Stimulated activated CD8-positive, alpha-beta memory T cell treated with anti-CD3 and anti-CD28 coated beads, Interleukin-4, amount 100 ng/mL, for 48 hours (primary cell): ENCODE measurements at regions not wholly inside any gene's neighbourhood (a gene's known extent, or its start where the extent isn't known, plus 50 kb on each side); places are given as distances from the start of the nearest gene placed in this dataset.

Source experiments
- DNase-seq: peaks from one replicate; pipeline ENCODE4 v3.0.0-alpha.2; 2020

- no peak for DNase-seq
These were observed 71.0 kb downstream of the SEM1 start for GRCh38 chr7:96638669-96639068.

- DNase-seq = no peak
These were observed 72.1 kb downstream of the SEM1 start for GRCh38 chr7:96637522-96637921.

DNA sequence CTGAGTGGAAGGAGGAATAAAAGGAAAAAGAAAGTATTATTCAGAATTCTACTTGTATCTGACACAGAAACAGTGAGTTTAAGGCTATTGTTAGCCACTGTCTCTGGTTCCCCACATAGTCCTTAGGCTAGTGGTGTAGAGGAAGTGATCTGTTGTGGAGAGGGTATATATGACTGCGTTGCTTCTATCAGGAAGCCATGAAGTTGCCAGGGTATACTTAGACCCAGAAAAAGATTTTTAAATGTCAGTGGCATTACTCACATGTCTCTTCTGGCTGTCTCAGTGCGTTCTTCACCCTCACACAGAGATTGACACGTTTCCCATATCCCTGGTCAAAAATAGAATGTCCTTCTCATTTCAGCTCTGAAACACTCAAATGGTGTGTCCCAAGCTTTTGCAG lies 72.7 kb downstream of the SEM1 start:
- DNase-seq = no peak

GRCh38 chr7:96636342-96636860 lies 73.2 kb downstream of the SEM1 start:
- DNase-seq = no peak

DNA sequence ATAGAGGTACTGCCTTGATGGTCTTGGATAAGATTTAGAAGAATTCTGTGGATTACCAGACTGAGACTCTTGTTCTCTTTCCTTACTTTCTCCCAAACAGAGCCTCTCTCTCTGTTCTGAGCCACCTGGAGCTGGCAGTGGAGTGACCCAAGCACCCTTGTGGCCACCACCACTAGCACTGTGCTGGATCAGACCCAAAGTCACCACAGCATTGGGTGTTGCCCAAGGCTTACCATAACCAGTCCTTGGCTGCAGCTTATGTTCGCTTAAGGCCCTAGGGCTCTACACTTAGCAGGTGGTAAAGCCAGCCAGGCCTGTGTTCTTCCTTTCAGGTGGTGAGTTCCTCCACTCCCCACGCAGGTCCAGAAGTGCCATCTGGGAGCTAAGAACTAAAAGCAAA lies 79.8 kb downstream of the SEM1 start:
- DNase-seq = no peak

- DNase-seq = no peak
These were observed 84.7 kb downstream of the SEM1 start for GRCh38 chr7:96624954-96625353.

GRCh38 chr7:96621932-96622331 lies 87.7 kb downstream of the SEM1 start:
- no peak for DNase-seq

- no peak for DNase-seq
These were observed 95.3 kb downstream of the SEM1 start for GRCh38 chr7:96614154-96614867.

- no peak for DNase-seq
These were observed 97.6 kb downstream of the SEM1 start for GRCh38 chr7:96612034-96612433.

DNA sequence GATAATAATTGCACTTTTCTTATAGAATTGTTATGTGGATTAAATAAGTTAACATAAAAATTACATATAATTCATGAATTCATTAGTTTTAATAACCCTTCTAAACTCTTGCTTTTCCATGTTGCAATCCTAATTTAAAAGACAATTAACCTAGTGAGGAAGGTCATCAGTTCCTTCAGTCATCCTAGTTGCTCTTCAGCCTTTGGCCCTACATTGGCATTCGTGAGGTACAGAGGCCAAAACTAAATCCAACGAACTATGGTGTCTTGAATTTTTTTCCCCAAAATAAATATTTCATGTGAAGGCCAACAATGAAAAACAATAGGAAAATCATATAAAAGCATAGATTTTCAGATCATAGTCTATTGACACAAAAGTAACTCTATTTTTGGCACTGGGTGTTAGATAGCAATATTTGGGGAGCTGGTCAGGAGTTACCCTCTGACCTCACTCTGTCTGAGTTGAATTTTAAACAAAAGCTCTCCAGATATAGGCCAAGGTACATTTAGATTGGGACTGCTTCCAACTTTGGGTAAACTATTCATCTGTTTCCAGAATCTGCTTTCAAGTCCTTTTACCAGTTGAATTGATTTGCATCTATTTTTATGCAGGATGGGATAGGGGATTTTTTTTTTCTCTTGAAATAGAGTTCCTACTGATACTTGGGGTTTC lies 104.5 kb downstream of the SEM1 start:
- no peak for DNase-seq

- no peak for DNase-seq
These were observed 110.2 kb downstream of the SEM1 start for GRCh38 chr7:96599288-96599936.

- no peak for DNase-seq
These were observed 111.2 kb downstream of the SEM1 start for GRCh38 chr7:96598421-96598820.

DNA sequence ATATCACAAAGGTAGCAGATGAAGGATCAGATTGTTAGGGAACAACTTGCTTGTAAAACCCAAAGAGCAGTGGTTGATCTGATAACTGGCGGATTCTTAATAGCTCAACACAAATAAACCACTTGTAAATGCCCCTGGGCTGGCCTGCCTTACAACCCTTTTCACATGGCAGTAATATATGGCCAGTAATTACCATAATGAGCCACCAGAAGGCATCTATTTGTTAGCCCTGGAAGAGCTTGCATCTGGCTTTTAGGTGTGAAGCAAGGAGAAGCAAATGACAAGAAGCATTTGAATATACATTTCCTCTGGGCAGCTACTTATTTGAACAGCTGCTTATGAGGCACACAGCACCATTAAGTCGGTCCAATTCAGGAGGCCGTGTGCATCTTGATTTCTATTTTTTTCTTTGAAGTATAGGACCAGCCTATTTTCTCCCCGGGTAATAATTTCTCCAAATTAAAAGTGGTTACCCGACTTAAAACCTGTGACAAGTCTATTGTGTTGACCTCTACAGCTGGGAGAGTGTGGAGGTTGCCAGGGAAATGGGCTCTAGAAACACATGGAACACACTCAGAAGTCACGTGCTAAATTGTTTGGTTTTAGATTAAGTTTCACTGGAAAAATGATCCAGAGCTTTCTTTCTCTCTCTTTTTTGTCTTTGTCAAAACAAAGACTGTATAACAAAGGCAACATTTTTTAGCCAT lies 113.4 kb downstream of the SEM1 start:
- no peak for DNase-seq

DNA sequence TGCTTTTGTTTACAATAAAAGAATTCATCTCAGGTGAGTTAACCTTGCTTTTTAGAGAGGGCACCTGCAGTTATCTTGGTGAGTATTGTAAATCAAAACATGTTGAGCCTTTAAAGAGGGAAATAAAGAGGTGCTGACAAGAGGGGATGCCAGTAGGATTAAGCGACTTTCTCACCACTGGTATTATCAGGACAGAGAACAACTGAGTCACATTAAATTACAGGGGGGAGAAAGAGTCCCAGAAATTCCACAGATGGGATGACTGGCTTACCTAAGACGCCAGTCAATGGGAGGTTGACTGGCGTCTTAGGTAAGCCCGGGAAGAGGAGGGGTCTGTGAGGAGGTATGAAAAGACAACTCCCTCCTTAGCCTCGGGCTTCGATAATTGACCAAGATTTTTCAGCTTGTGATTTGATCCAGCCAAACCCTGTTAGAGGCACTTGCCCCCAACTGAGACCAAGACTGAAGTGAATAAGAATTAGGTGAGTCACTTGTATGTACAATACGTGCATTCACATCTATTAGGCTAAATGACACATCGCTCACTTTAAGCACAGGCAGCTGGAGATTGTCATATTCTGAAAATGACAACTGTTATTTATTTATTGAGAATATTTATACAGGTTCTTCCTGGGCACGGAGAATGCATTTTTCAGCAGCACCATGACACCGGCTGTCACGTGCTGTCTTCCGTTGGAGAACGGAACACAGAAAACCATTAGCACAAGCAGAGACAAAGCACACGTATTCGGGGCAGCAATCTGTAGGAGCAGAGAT lies 117.6 kb downstream of the SEM1 start:
- DNase-seq = no peak

DNA sequence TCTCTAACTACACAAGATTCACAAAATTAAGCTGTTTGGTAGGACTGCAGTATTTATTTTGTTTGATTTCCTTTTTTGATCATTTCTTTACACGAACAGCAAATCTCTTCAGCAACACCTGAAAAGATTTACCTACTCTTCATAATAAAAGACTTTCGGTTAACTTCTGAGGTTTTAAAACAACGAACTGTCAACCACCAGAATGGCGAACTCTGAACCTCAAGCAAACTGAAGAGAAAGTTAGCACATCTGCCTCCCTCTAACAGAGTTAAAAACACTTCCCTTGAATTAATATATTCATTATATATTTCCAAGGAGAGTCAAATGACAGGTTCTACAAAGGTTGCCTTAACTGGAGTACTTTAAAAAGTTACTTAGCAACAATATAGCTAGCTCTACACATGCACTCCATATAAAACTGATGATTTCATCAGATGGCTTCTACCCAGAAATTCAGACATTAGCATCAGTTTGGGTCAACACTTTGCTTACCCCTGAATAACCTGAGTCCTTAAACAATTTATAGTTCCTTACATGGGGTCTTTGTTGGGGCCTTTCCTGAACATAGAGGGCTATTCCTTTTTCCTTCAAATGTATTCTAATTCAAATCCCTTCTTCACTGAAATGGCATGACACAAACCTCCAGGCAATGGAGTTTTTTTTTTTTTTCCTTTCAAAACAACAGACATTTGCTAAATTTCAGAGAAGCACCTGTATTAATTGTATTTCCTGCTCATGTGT lies 118.3 kb downstream of the SEM1 start:
- DNase-seq = no peak

GRCh38 chr7:96589038-96589437 lies 120.6 kb downstream of the SEM1 start:
- no peak for DNase-seq

DNA sequence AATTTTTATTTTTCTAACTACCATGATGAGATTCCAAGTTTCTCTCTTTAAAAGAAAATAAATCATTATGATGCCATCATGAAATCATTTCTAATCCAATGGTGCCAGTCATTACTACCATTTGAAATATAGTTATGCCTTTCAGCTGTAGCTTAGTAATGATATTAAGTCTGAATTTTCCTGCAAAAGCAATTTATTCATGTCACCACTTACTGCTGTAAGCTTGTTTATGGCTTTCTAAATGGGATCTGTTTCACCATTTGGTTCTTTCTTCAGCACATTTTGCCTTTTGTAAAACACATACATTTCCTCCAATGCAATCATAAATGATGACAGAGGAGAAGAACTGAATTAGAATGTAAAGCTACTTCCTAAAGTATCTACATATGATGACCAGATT lies 130.5 kb downstream of the SEM1 start:
- no peak for DNase-seq

DNA sequence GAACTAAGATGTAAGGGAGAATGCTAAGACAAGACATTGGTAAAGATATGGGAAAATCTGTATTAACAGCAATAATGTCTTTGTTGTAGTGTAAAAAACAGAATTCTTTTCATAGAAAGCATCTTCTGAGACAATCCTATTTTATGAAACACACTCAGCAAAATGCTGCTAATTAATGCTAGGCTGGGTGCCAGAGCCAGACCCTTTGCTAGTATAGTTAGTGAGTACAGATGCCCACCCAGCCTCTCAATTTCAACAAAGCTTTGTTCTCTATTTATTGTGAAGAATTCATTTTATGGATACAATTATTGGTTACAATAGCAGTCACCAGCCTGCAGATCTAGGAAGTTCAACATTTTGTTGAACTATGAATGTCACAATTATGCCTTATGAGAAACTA lies 131.0 kb downstream of the SEM1 start:
- no peak for DNase-seq

DNA sequence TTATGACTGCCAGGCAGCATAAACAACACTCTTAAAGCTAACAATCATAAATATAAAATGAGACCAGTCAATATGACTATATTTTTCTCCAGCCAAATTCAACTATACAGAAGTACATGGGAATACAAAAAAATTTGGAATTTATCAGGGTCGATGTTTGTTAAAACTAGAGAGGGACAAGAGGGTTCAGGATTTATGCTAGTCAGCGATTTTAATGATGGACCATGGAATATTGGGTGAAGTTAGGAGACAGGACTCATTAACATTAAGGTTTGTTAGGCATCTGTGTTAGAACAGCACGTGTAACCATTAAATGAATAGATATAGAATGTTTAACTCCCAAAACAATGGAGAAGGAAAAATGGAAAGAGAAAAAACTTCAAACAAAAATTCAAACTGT lies 146.2 kb downstream of the SEM1 start:
- no peak for DNase-seq

GRCh38 chr7:96562966-96563365 lies 146.7 kb downstream of the SEM1 start:
- DNase-seq = no peak

- DNase-seq = no peak
These were observed 147.2 kb downstream of the SEM1 start for GRCh38 chr7:96562458-96562857.

DNA sequence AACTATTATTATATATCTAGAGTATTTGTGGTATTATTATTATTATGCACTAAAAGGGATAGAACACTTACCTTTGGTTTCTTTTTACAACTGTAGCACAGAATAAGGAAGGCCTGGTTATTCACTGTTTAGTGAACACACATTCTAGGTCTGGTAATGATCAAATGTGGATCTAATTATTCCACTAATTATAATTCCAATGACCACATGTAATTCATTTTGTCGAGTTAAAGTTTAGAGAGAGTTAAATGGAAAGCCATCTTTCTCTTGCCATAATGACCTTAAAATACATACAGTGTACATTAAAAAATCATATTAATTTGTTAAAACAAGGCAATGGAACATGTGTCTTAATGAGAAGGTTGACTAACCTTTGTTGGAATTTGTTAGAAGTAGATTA lies 147.8 kb downstream of the SEM1 start:
- no peak for DNase-seq
